ENCODE measurements at regions not wholly inside any gene's neighbourhood (a gene's known extent, or its start where the extent isn't known, plus 50 kb on each side); places are given as distances from the start of the nearest gene placed in this dataset.

DNA sequence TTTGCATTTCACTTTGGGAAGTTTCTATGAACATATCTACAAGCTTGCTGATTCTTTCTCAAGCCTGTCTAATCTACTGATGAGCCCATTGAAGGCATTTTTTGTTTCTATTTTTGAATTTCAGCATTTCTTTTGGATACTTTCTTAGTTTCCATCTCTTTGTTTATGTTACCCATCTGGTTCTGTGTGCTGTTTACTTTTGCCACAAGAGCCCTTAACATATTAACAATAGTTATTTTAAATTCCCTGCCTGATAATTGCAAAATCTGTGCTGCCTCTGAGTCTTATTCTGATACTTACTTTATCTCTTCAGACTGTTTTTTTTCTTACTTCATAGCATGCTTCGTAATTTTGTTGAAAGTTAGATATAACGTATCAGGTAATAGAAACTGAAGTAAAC is 75.8 kb upstream of the ZRANB2 start:
- 65% methylated on average over 2 of the region's 2 CpGs for WGBS
- no peaks in the 10 kb centered on the region for H3K27me3 ChIP-seq
- TF ChIP-seq POLR2A (IDR thresholded peaks at IDR 0.05; ENCODE audit: low read depth), result no peak
- TF ChIP-seq EP300 (IDR thresholded peaks at IDR 0.05), result no peak
- TF ChIP-seq, protein P1, sequence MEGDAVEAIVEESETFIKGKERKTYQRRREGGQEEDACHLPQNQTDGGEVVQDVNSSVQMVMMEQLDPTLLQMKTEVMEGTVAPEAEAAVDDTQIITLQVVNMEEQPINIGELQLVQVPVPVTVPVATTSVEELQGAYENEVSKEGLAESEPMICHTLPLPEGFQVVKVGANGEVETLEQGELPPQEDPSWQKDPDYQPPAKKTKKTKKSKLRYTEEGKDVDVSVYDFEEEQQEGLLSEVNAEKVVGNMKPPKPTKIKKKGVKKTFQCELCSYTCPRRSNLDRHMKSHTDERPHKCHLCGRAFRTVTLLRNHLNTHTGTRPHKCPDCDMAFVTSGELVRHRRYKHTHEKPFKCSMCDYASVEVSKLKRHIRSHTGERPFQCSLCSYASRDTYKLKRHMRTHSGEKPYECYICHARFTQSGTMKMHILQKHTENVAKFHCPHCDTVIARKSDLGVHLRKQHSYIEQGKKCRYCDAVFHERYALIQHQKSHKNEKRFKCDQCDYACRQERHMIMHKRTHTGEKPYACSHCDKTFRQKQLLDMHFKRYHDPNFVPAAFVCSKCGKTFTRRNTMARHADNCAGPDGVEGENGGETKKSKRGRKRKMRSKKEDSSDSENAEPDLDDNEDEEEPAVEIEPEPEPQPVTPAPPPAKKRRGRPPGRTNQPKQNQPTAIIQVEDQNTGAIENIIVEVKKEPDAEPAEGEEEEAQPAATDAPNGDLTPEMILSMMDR (IDR thresholded peaks at IDR 0.05), result no peak
- TF ChIP-seq POLR2AphosphoS5 (IDR thresholded peaks at IDR 0.05), result no peak
- H3K4me1 ChIP-seq, result no peaks in the 10 kb centered on the region
- no peaks in the 10 kb centered on the region for H3K36me3 ChIP-seq
- H3K4me3 ChIP-seq, result no peak overlapping the region
- no peak for DNase-seq (ENCODE audit: extremely low spot score)
- intact Hi-C loops (cut with DNase I), result no loop called here
- H3K9me3 ChIP-seq, result peaks cover 0 to 3% (median 0%) of the 10 kb centered on the region in 4 donors
- no peak overlapping the region for H3K27ac ChIP-seq (replicated peaks in 1 of 4)

GRCh38 chr1:71154429-71154828 is 73.6 kb upstream of the ZRANB2 start:
- Histone ChIP-seq H3K36me3 (no peaks in the 10 kb centered on the region), H3K27ac (replicated peaks in 1 of 4) (no peak overlapping the region), H3K9me3 (peaks cover 0 to 3% (median 0%) of the 10 kb centered on the region in 4 donors), H3K4me3 (no peak overlapping the region), H3K27me3 (no peaks in the 10 kb centered on the region), H3K4me1 (no peaks in the 10 kb centered on the region)
- 100% methylated on average over 3 of the region's 3 CpGs for WGBS
- intact Hi-C loops (cut with DNase I), result no loop called here
- DNase-seq (ENCODE audit: extremely low spot score), result no peak
- no peak for TF ChIP-seq POLR2A (IDR thresholded peaks at IDR 0.05; ENCODE audit: low read depth)

GRCh38 chr1:71153826-71154225 is 73.0 kb upstream of the ZRANB2 start:
- WGBS, result 89% methylated on average over 2 of the region's 2 CpGs

GRCh38 chr1:71147637-71148360 is 67.0 kb upstream of the ZRANB2 start:
- H3K4me3 ChIP-seq, result no peak overlapping the region
- H3K27me3 ChIP-seq, result no peaks in the 10 kb centered on the region
- no peaks in the 10 kb centered on the region for H3K36me3 ChIP-seq
- no peak overlapping the region for H3K27ac ChIP-seq (replicated peaks in 1 of 4)
- H3K9me3 ChIP-seq, result peaks cover 0 to 5% (median 2%) of the 10 kb centered on the region in 4 donors
- intact Hi-C loops (cut with DNase I), result no loop called here
- TF ChIP-seq EP300 (IDR thresholded peaks at IDR 0.05), result no peak
- no peak for TF ChIP-seq POLR2A (IDR thresholded peaks at IDR 0.05; ENCODE audit: low read depth)
- TF ChIP-seq, protein P1 (IDR thresholded peaks at IDR 0.05), result no peak
- TF ChIP-seq POLR2AphosphoS5 (IDR thresholded peaks at IDR 0.05), result no peak
- no peaks in the 10 kb centered on the region for H3K4me1 ChIP-seq
- DNase-seq (ENCODE audit: extremely low spot score), result no peak
- WGBS, result 73% methylated on average over 4 of the region's 4 CpGs

More at GRCh38 chr1:71153826-71154225, 73.0 kb upstream of the ZRANB2 start:
- TF ChIP-seq EP300 (IDR thresholded peaks at IDR 0.05) (no peak), POLR2A (IDR thresholded peaks at IDR 0.05; ENCODE audit: low read depth) (no peak), POLR2AphosphoS5 (IDR thresholded peaks at IDR 0.05) (no peak)
- TF ChIP-seq, protein P1 (IDR thresholded peaks at IDR 0.05), result no peak
- intact Hi-C loops (cut with DNase I), result no loop called here
- Histone ChIP-seq H3K9me3 (peaks cover 0 to 3% (median 0%) of the 10 kb centered on the region in 4 donors), H3K27ac (replicated peaks in 1 of 4) (no peak overlapping the region), H3K4me3 (no peak overlapping the region), H3K36me3 (no peaks in the 10 kb centered on the region), H3K27me3 (no peaks in the 10 kb centered on the region), H3K4me1 (no peaks in the 10 kb centered on the region)
- DNase-seq (ENCODE audit: extremely low spot score), result no peak

GRCh38 chr1:71135571-71135970 is 54.7 kb upstream of the ZRANB2 start:
- TF ChIP-seq EP300 (IDR thresholded peaks at IDR 0.05) (no peak), POLR2AphosphoS5 (IDR thresholded peaks at IDR 0.05) (no peak), POLR2A (IDR thresholded peaks at IDR 0.05; ENCODE audit: low read depth) (no peak)
- TF ChIP-seq, protein P1 (IDR thresholded peaks at IDR 0.05), result no peak
- intact Hi-C loops (cut with DNase I), result no loop called here
- no peaks in the 10 kb centered on the region for H3K27me3 ChIP-seq
- peaks cover 0 to 32% (median 30%) of the 10 kb centered on the region in 4 donors for H3K9me3 ChIP-seq
- no peak overlapping the region for H3K27ac ChIP-seq (replicated peaks in 1 of 4)
- no peak for DNase-seq (ENCODE audit: extremely low spot score)
- no peaks in the 10 kb centered on the region for H3K36me3 ChIP-seq
- H3K4me3 ChIP-seq, result no peak overlapping the region
- WGBS, result 77% methylated on average over 2 of the region's 2 CpGs
- H3K4me1 ChIP-seq, result no peaks in the 10 kb centered on the region
